ENCODE measurements at regions not wholly inside any gene's neighbourhood (a gene's known extent, or its start where the extent isn't known, plus 50 kb on each side); places are given as distances from the start of the nearest gene placed in this dataset.
"Not testable (repeated sequence)": the region's sequence is repeated elsewhere in the genome, so short reads cannot be mapped to it uniquely, and the experiment has no call there.

- no peak overlapping the region for H3K27ac ChIP-seq
- TF ChIP-seq ZFX (IDR thresholded peaks at IDR 0.05) = no peak
- no peak for TF ChIP-seq CTCF (conservative IDR thresholded peaks at IDR 0.05)
These were observed 180.3 kb upstream of the E2F8 start for GRCh38 chr11:19420868-19421533.

GRCh38 chr11:19419808-19420207 lies 179.1 kb upstream of the E2F8 start:
- no peak for TF ChIP-seq CTCF (conservative IDR thresholded peaks at IDR 0.05)
- no peak for TF ChIP-seq ZFX (IDR thresholded peaks at IDR 0.05)
- no peak overlapping the region for H3K27ac ChIP-seq

GRCh38 chr11:19419021-19419750 lies 178.4 kb upstream of the E2F8 start:
- no peak overlapping the region for H3K27ac ChIP-seq
- TF ChIP-seq CTCF (conservative IDR thresholded peaks at IDR 0.05) (no peak), ZFX (IDR thresholded peaks at IDR 0.05) (no peak)

DNA sequence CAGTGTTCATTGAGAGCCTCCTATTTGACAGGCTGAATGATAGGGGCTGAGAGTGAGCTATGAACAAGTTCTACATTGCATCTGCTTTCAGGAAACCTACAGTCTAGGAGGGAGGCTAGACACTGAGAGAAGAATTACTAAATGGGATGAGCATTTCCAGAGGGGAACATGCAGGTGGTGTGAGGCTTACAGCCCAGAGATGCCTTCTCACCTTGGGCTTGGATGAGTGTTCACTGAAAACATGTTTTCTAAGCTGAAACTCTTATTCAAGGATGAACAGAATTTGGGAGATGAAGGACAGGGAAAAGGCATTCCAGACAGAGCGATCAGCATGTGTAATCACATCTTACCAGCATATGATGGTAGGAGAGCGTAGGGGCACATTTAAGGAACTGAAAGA lies 177.5 kb upstream of the E2F8 start:
- no peak overlapping the region for H3K27ac ChIP-seq

DNA sequence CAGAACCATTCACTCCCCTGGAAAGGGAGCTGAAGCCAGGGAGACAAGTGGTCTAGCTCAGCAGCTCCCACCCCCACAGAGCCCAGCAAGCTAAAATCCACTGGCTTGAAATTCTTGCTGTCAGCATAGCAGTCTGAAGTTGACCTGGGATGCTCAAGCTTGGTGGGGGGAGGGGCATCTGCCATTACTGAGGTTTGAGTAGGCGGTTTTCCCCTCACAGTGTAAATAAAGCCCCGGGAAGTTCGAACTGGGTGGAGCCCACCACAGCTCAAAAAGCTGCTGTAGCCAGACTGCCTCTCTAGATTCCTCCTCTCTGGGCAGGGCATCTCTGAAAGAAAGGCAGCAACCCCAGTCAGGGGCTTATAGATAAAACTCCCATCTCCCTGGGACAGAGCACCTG lies 171.3 kb upstream of the E2F8 start:
- H3K27ac ChIP-seq = not testable (repeated sequence)

More for the DNA sequence above, 177.5 kb upstream of the E2F8 start:
- TF ChIP-seq ZFX (IDR thresholded peaks at IDR 0.05) (no peak), CTCF (conservative IDR thresholded peaks at IDR 0.05) (no peak)

- no peak overlapping the region for H3K27ac ChIP-seq
- TF ChIP-seq ZFX (IDR thresholded peaks at IDR 0.05) (no peak), CTCF (conservative IDR thresholded peaks at IDR 0.05) (no peak)
These were observed 169.3 kb upstream of the E2F8 start for GRCh38 chr11:19410032-19410431.

- no peak overlapping the region for H3K27ac ChIP-seq
- no peak for TF ChIP-seq ZFX (IDR thresholded peaks at IDR 0.05)
These were observed 168.6 kb upstream of the E2F8 start for GRCh38 chr11:19409307-19409706.

GRCh38 chr11:19407677-19408270 lies 167.0 kb upstream of the E2F8 start:
- no peak for TF ChIP-seq CTCF (conservative IDR thresholded peaks at IDR 0.05)
- no peak for TF ChIP-seq ZFX (IDR thresholded peaks at IDR 0.05)
- H3K27ac ChIP-seq = no peak overlapping the region

Data from C4-2B (cell line).